PC-9 (cell line): ENCODE measurements at regions not wholly inside any gene's neighbourhood (a gene's known extent, or its start where the extent isn't known, plus 50 kb on each side); places are given as distances from the start of the nearest gene placed in this dataset.

Experiments
- BruUV-seq: library from RNA; stranded (reverse); fragments of 400-500 nt; replicated peaks from 2 replicates; lab custom pipeline; 2021; lab: Mats Ljungman, UMichigan
- CTCF ChIA-PET: fragments of 300-600 bp; sonication (Branson Sonifier 250); formaldehyde crosslinking; loops from one replicate; lab custom pipeline; 2022; ENCODE audit warnings: antibody characterized with exemption; lab: Charles Lee
- POLR2A ChIA-PET: fragments of 300-600 bp; sonication (Branson Sonifier 250); formaldehyde crosslinking; loops from one replicate; lab custom pipeline; 2022; ENCODE audit warnings: antibody characterized with exemption; ENCODE audit not compliant: unreplicated experiment; lab: Charles Lee
- DNase-seq, 2 experiments: peaks; one replicate each; pipeline versions ENCODE4 v3.0.0 to v3.0.0-alpha.2; 2015 to 2022; ENCODE audit warnings: mixed read lengths in 1 of 2
- H2AFZ ChIP-seq: fragments of 200-600 bp; sonication (generic); 2 replicates; pipeline ENCODE4 v1.8.1; 2017; ENCODE audit warnings: antibody characterized with exemption
- H3F3A ChIP-seq: fragments of 200-600 bp; sonication (generic); 2 replicates; pipeline ENCODE4 v1.8.1; 2017; ENCODE audit warnings: antibody characterized with exemption, mild to moderate bottlenecking, low read depth; ENCODE audit not compliant: insufficient read depth
- H3K27ac ChIP-seq: fragments of 200-600 bp; sonication (generic); 2 replicates; pipeline ENCODE4 v1.6.1; 2016; ENCODE audit warnings: mixed run types
- H3K27me3 ChIP-seq: fragments of 200-600 bp; sonication (generic); 2 replicates; pipeline ENCODE4 v1.6.1; 2016; ENCODE audit warnings: low read depth, mixed run types; ENCODE audit not compliant: insufficient read depth
- H3K36me3 ChIP-seq: fragments of 200-600 bp; sonication (generic); 2 replicates; pipeline ENCODE4 v1.6.1; 2016; ENCODE audit warnings: low read depth, mixed run types
- H3K4me1 ChIP-seq: fragments of 200-600 bp; sonication (generic); replicated peaks from 2 replicates; pipeline ENCODE4 v1.6.1; 2016; ENCODE audit warnings: mixed run types; ENCODE audit not compliant: insufficient read depth
- H3K4me2 ChIP-seq: fragments of 200-600 bp; sonication (generic); 2 replicates; pipeline ENCODE4 v1.6.1; 2017; ENCODE audit warnings: mixed run types
- H3K4me3 ChIP-seq: fragments of 200-600 bp; sonication (generic); 2 replicates; pipeline ENCODE4 v1.6.1; 2016; ENCODE audit warnings: mixed run types
- H3K79me2 ChIP-seq: fragments of 200-600 bp; sonication (generic); 2 replicates; pipeline ENCODE4 v1.6.1; 2017; ENCODE audit warnings: low read depth, mixed run types
- H3K9me2 ChIP-seq: fragments of 200-600 bp; sonication (generic); 2 replicates; pipeline ENCODE4 v1.8.1; 2017; ENCODE audit warnings: mild to moderate bottlenecking; ENCODE audit not compliant: insufficient read depth
- H3K9me3 ChIP-seq: fragments of 200-600 bp; sonication (generic); 2 replicates; pipeline ENCODE4 v1.8.1; 2016; ENCODE audit warnings: low read depth; ENCODE audit not compliant: insufficient read depth
- H4K20me1 ChIP-seq: fragments of 200-600 bp; sonication (generic); 2 replicates; pipeline ENCODE4 v1.8.1; 2017; ENCODE audit not compliant: insufficient read depth
- EZH2 ChIP-seq: fragments of 200-600 bp; sonication (generic); IDR thresholded peaks from 2 replicates; pipeline ENCODE4 v1.8.0; 2017; ENCODE audit warnings: antibody characterized with exemption, low read depth
- intact Hi-C: fragments of 100-400 bp; cut with micrococcal nuclease; formaldehyde crosslinking; loops from one replicate; pipeline ENCODE4 v1.10.0; 2022; ENCODE audit not compliant: unreplicated experiment
- TF ChIP-seq, protein P1 (sequence below): fragments of 200-600 bp; sonication (generic); conservative IDR thresholded peaks from 2 replicates; pipeline ENCODE4 v1.6.1; 2017; ENCODE audit warnings: mixed run types, antibody characterized with exemption, mild to moderate bottlenecking, moderate library complexity

DNA sequence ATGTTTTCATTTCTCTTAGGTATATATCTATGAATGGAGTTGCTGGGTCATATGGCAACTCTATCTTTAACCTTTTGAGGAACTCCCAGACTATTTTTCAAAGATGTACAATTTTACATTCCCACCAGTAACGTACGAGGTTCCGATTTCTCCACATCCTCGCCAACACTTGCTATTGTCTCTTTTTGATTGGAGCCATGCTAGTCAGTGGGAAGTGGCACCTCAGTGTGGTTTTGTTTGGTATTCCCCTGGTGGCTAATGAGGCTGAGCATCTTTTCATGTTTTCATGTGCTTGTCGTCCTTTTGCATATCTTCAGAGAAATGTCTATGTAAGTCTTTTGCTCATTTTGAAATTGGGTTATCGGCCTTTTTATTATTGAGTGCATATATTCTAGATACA is 178.6 kb upstream of the EXOC2 start:
- Histone ChIP-seq H3K9me3 (no peaks in the 10 kb centered on the region), H4K20me1 (no peaks in the 10 kb centered on the region), H3F3A (no peaks in the 10 kb centered on the region), H3K4me1 (no peaks in the 10 kb centered on the region), H3K9me2 (no peaks in the 10 kb centered on the region), H3K36me3 (no peaks in the 10 kb centered on the region), H3K4me2 (no peak overlapping the region), H2AFZ (no peak overlapping the region), H3K4me3 (no peak overlapping the region), H3K79me2 (no peaks in the 10 kb centered on the region), H3K27me3 (no peaks in the 10 kb centered on the region), H3K27ac (no peak overlapping the region)
- BruUV-seq, result no TSS peak
- CTCF ChIA-PET, result no interaction called here
- no peak for DNase-seq
- POLR2A ChIA-PET, result no interaction called here
- TF ChIP-seq, protein P1, sequence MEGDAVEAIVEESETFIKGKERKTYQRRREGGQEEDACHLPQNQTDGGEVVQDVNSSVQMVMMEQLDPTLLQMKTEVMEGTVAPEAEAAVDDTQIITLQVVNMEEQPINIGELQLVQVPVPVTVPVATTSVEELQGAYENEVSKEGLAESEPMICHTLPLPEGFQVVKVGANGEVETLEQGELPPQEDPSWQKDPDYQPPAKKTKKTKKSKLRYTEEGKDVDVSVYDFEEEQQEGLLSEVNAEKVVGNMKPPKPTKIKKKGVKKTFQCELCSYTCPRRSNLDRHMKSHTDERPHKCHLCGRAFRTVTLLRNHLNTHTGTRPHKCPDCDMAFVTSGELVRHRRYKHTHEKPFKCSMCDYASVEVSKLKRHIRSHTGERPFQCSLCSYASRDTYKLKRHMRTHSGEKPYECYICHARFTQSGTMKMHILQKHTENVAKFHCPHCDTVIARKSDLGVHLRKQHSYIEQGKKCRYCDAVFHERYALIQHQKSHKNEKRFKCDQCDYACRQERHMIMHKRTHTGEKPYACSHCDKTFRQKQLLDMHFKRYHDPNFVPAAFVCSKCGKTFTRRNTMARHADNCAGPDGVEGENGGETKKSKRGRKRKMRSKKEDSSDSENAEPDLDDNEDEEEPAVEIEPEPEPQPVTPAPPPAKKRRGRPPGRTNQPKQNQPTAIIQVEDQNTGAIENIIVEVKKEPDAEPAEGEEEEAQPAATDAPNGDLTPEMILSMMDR, result no peak
- no peak for TF ChIP-seq EZH2
- intact Hi-C loops, result no loop called here

DNA sequence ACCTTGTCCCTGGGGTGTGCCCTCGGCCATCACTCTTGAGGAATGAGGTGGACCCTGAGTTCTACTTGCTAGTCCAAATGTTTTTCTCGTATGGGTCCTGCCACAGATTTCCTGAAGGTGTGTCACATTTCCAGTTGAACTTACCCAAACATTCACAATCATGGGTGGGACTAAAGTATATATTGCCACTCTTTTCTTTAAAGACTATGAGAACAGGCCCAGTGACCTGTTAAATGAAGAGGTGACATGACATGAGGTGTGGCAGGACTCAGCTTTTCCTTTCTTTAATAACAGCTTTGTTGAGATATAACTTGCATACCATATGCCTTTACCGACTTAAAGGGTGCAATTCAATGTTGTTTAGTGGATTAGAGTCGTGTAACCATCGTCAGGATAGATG is 177.2 kb upstream of the EXOC2 start:
- BruUV-seq, result no TSS peak
- Histone ChIP-seq H3K27me3 (no peaks in the 10 kb centered on the region), H3K27ac (no peak overlapping the region), H3K9me3 (no peaks in the 10 kb centered on the region), H3K9me2 (no peaks in the 10 kb centered on the region), H3K4me1 (no peaks in the 10 kb centered on the region), H4K20me1 (no peaks in the 10 kb centered on the region), H3K79me2 (no peaks in the 10 kb centered on the region), H3K4me3 (no peak overlapping the region), H3K4me2 (no peak overlapping the region), H3K36me3 (no peaks in the 10 kb centered on the region), H2AFZ (no peak overlapping the region), H3F3A (no peaks in the 10 kb centered on the region)
- no peak for TF ChIP-seq EZH2
- TF ChIP-seq, protein P1, result no peak
- POLR2A ChIA-PET, result no interaction called here
- CTCF ChIA-PET, result no interaction called here
- DNase-seq, result no peak
- intact Hi-C loops, result no loop called here

DNA sequence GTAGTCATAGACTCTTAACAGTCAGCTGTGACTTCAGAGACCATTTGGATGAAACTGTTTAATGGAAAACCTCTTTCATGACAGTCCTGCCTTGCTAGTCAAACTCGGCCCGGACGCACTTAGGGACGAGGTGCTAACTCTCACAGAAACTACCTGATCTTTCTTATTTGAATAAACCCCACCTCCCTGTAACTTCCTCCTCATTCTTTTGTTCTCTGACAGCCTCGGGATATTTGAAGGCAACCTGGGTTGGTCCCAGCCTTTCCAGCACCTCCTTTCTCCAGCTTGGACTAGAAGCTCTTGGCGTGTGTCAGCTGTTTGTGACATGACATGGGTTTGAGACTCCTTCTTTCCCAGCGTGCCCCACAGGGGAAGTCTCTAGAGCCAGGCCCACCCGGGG is 175.3 kb upstream of the EXOC2 start:
- Histone ChIP-seq H3K9me2 (no peaks in the 10 kb centered on the region), H3K4me1 (no peaks in the 10 kb centered on the region), H3K27me3 (no peaks in the 10 kb centered on the region), H2AFZ (no peak overlapping the region), H3K9me3 (no peaks in the 10 kb centered on the region), H3K36me3 (no peaks in the 10 kb centered on the region), H3K27ac (no peak overlapping the region), H3K4me2 (no peak overlapping the region), H4K20me1 (no peaks in the 10 kb centered on the region), H3K4me3 (no peak overlapping the region), H3F3A (no peaks in the 10 kb centered on the region), H3K79me2 (no peaks in the 10 kb centered on the region)
- ChIA-PET CTCF (no interaction called here), POLR2A (no interaction called here)
- intact Hi-C loops, result no loop called here
- TF ChIP-seq EZH2, result no peak
- TF ChIP-seq, protein P1, result no peak
- no TSS peak for BruUV-seq
- DNase-seq, result no peak
